ENCODE measurements at regions not wholly inside any gene's neighbourhood (a gene's known extent, or its start where the extent isn't known, plus 50 kb on each side); places are given as distances from the start of the nearest gene placed in this dataset.

GRCh38 chr2:15115776-15116175 is 445.4 kb downstream of the NBAS start:
- TF ChIP-seq CTCF (IDR thresholded peaks at IDR 0.05 in 8 of 11, conservative IDR thresholded peaks at IDR 0.05 in 3 of 11): no peak
- no peak for TF ChIP-seq POLR2A (IDR thresholded peaks at IDR 0.05)
